GM12878 (cell line): ENCODE measurements at regions not wholly inside any gene's neighbourhood (a gene's known extent, or its start where the extent isn't known, plus 50 kb on each side); places are given as distances from the start of the nearest gene placed in this dataset.
A peak's percentile ranks its signal among the peaks of the same experiment; 100 is the strongest.

ENCODE experiments used
- ATAC-seq: fragments of 200-7000 bp; cut with Tn5 transposase; 3 replicates; pipeline ENCODE4 v1.9.1; 2020; ENCODE audit warnings: mild to moderate bottlenecking, moderate library complexity
- BruUV-seq: library from RNA; stranded (reverse); fragments of 400-500 nt; replicated peaks from 2 replicates; lab custom pipeline; 2021; lab: Mats Ljungman, UMichigan
- CTCF ChIA-PET: fragments of 300-600 bp; sonication (Branson Sonifier 250); formaldehyde crosslinking; extraction: SDS; loops from one replicate; lab custom pipeline; 2021; ENCODE audit warnings: inconsistent platforms; lab: Yijun Ruan, JAX
- POLR2A ChIA-PET: fragments of 350-600 bp; formaldehyde crosslinking; extraction: SDS; loops from one replicate; lab custom pipeline; 2021; ENCODE audit warnings: inconsistent platforms; lab: Charles Lee
- RAD21 ChIA-PET: fragments of 300-600 bp; sonication (Branson Sonifier 250); formaldehyde crosslinking; loops from one replicate; lab custom pipeline; 2023; ENCODE audit warnings: antibody characterized with exemption; ENCODE audit not compliant: unreplicated experiment; lab: Charles Lee
- SMC1A ChIA-PET: fragments of 300-600 bp; sonication (Branson Sonifier 250); formaldehyde crosslinking; loops from one replicate; lab custom pipeline; 2023; ENCODE audit not compliant: unreplicated experiment, uncharacterized antibody; lab: Charles Lee
- DNase-seq: peaks from one replicate; pipeline ENCODE4 v3.0.0-alpha.2; 2011; ENCODE audit warnings: low read depth, low spot score
- FAIRE-seq: peaks from 3 replicates; lab custom pipeline; 2011; peaks lifted over from hg19 to GRCh38; lab: Jason Lieb, UNC
- H2AFZ ChIP-seq: 2 replicates; pipeline ENCODE4 v1.6.0; 2011; ENCODE audit warnings: low read depth, low read length, control low read depth; ENCODE audit not compliant: control insufficient read depth
- H3K27ac ChIP-seq: 2 replicates; pipeline ENCODE4 v1.5.1; 2011; ENCODE audit warnings: control low read depth; ENCODE audit not compliant: control insufficient read depth, insufficient read depth
- H3K27me3 ChIP-seq, 2 experiments: replicated peaks in 1 of 2; 2 replicates each; pipeline versions ENCODE4 v1.6.0 to v1.6.1; 2011; ENCODE audit warnings: low read length in 1 of 2; ENCODE audit not compliant: control insufficient read depth in 2 of 2, insufficient read depth in 2 of 2
- H3K36me3 ChIP-seq, 2 experiments: 2 replicates each; pipeline ENCODE4 v1.5.1; 2011; ENCODE audit warnings: low read length in 1 of 2; ENCODE audit not compliant: control insufficient read depth in 2 of 2, insufficient read depth in 2 of 2
- H3K4me1 ChIP-seq: 2 replicates; pipeline ENCODE4 v1.6.1; 2011; ENCODE audit warnings: mild to moderate bottlenecking, low read length, moderate library complexity, mixed read lengths; ENCODE audit not compliant: control insufficient read depth, insufficient read depth
- H3K4me2 ChIP-seq: 2 replicates; pipeline ENCODE4 v1.6.0; 2011; ENCODE audit warnings: control low read depth; ENCODE audit not compliant: control insufficient read depth, insufficient read depth
- H3K4me3 ChIP-seq: fragments of 200-600 bp; sonication (generic); 2 replicates; pipeline ENCODE4 v1.5.1; 2016
- H3K79me2 ChIP-seq: 2 replicates; pipeline ENCODE4 v1.6.0; 2011; ENCODE audit warnings: low read length; ENCODE audit not compliant: control insufficient read depth, insufficient read depth
- H3K9ac ChIP-seq: 2 replicates; pipeline ENCODE4 v1.8.0; 2011; ENCODE audit warnings: low read length, control low read depth, mixed read lengths; ENCODE audit not compliant: control insufficient read depth, insufficient read depth
- H3K9me3 ChIP-seq: replicated peaks from 3 replicates; pipeline ENCODE4 v1.5.1; 2011; ENCODE audit warnings: mild to moderate bottlenecking, low read length; ENCODE audit not compliant: control insufficient read depth, insufficient read depth
- H4K20me1 ChIP-seq: 2 replicates; pipeline ENCODE4 v1.6.0; 2011; ENCODE audit not compliant: control insufficient read depth, insufficient read depth
- ASH2L ChIP-seq: fragments of 300-600, 200-600 bp; sonication (generic); IDR thresholded peaks from 2 replicates; pipeline ENCODE4 v1.6.1; 2017; ENCODE audit warnings: low read depth, mild to moderate bottlenecking, borderline replicate concordance
- ATF7 ChIP-seq: fragments of 450-650 bp; IDR thresholded peaks from 2 replicates; pipeline ENCODE4 v1.6.1; 2016; ENCODE audit warnings: low read depth, mild to moderate bottlenecking
- BRCA1 ChIP-seq: IDR thresholded peaks from 2 replicates; pipeline ENCODE4 v1.6.1; 2011; ENCODE audit warnings: low read depth, low read length, improper control_type of control experiment
- CEBPZ ChIP-seq: fragments of 150-350 bp; IDR thresholded peaks from 2 replicates; pipeline ENCODE4 v1.6.1; 2016; ENCODE audit warnings: low read depth, low read length
- CHD2 ChIP-seq: IDR thresholded peaks from 2 replicates; pipeline ENCODE4 v1.6.1; 2011; ENCODE audit warnings: low read depth, low read length, improper control_type of control experiment, borderline replicate concordance
- GATAD2B ChIP-seq: fragments of 450-650 bp; conservative IDR thresholded peaks from 2 replicates; pipeline ENCODE4 v1.6.1; 2017; ENCODE audit warnings: low read depth, mild to moderate bottlenecking, moderate library complexity
- HCFC1 ChIP-seq: fragments of 150-350 bp; IDR thresholded peaks from 2 replicates; pipeline ENCODE4 v1.6.1; 2014; ENCODE audit warnings: low read length
- JUND ChIP-seq: IDR thresholded peaks from 2 replicates; pipeline ENCODE4 v1.6.1; 2012; ENCODE audit warnings: low read depth, mild to moderate bottlenecking, low read length, improper control_type of control experiment, moderate library complexity
- LARP7 ChIP-seq: fragments of 450-650 bp; IDR thresholded peaks from 2 replicates; pipeline ENCODE4 v1.6.1; 2017; ENCODE audit warnings: mild to moderate bottlenecking
- MEF2B ChIP-seq: fragments of 450-650 bp; IDR thresholded peaks from 2 replicates; pipeline ENCODE4 v1.6.1; 2018; ENCODE audit warnings: mild to moderate bottlenecking, moderate library complexity; ENCODE audit not compliant: partially characterized antibody, poor library complexity, severe bottlenecking
- NBN ChIP-seq: fragments of 450-650 bp; IDR thresholded peaks from 2 replicates; pipeline ENCODE4 v1.6.1; 2016
- NFYB ChIP-seq: IDR thresholded peaks from 2 replicates; pipeline ENCODE4 v1.6.1; 2011; ENCODE audit warnings: low read depth, mild to moderate bottlenecking, low read length, improper control_type of control experiment, moderate library complexity; ENCODE audit not compliant: insufficient read depth
- NRF1 ChIP-seq: conservative IDR thresholded peaks from 2 replicates; pipeline ENCODE4 v1.6.1; 2011; ENCODE audit warnings: mild to moderate bottlenecking, low read depth, low read length, improper control_type of control experiment
- PML ChIP-seq: IDR thresholded peaks from 2 replicates; pipeline ENCODE4 v1.6.1; 2012; ENCODE audit warnings: low read length, inconsistent platforms
- RAD21 ChIP-seq: IDR thresholded peaks from 2 replicates; pipeline ENCODE4 v1.6.1; 2011; ENCODE audit warnings: mild to moderate bottlenecking, low read depth, low read length, moderate library complexity; ENCODE audit not compliant: insufficient read depth
- SP1 ChIP-seq: IDR thresholded peaks from one replicate; pipeline ENCODE4 v1.6.1; 2011; ENCODE audit warnings: low read depth, low read length
- SREBF1 ChIP-seq: IDR thresholded peaks from 2 replicates; pipeline ENCODE4 v1.6.1; 2012; ENCODE audit warnings: mild to moderate bottlenecking, low read length
- WRNIP1 ChIP-seq: IDR thresholded peaks from 2 replicates; pipeline ENCODE4 v1.6.1; 2011; ENCODE audit warnings: low read depth, low read length, improper control_type of control experiment, borderline replicate concordance
- YBX1 ChIP-seq: fragments of 450-650 bp; IDR thresholded peaks from 2 replicates; pipeline ENCODE4 v1.6.1; 2016; ENCODE audit warnings: antibody characterized with exemption
- ZNF24 ChIP-seq: fragments of 450-650 bp; IDR thresholded peaks from 2 replicates; pipeline ENCODE4 v1.6.1; 2017; ENCODE audit warnings: antibody characterized with exemption, mild to moderate bottlenecking
- ZNF622 ChIP-seq: fragments of 450-650 bp; IDR thresholded peaks from 2 replicates; pipeline ENCODE4 v1.6.1; 2017; ENCODE audit warnings: mild to moderate bottlenecking, inconsistent platforms
- WGBS: methylation state at CpG from one replicate; pipeline ENCODE4 v1.1.6; 2016; ENCODE audit warnings: low lambda C conversion rate; ENCODE audit not compliant: insufficient replicate concordance, insufficient coverage; ENCODE audit errors: missing lambda C conversion rate; 5-methylcytosine and 5-hydroxymethylcytosine counted together
- in situ Hi-C: fragments of 300-500 bp; cut with MboI; formaldehyde crosslinking; loops from 9 replicates; pipeline ENCODE4 v1.14.3; 2018; ENCODE audit warnings: mixed read lengths
- intact Hi-C: fragments of 100-400 bp; cut with micrococcal nuclease; formaldehyde crosslinking; loops from one replicate; pipeline ENCODE4 v1.14.2; 2022; ENCODE audit not compliant: unreplicated experiment

- Histone ChIP-seq H3K27ac (peak overlapping the region; percentile 80), H3K4me3 (peak overlapping the region; percentile 4; the same call in 1 of the 2 replicates), H3K27me3 (no peaks in the 10 kb centered on the region), H2AFZ (peak overlapping the region; percentile 66), H3K36me3 (no peaks in the 10 kb centered on the region), H3K4me1 (peaks cover 8% of the 10 kb centered on the region), H3K9ac (peak overlapping the region; percentile 42; the same call in 1 of the 2 replicates), H3K9me3 (peaks cover 3% of the 10 kb centered on the region; the same call in 1 of the 3 replicates), H3K4me2 (peak overlapping the region; percentile 52), H3K79me2 (no peaks in the 10 kb centered on the region), H4K20me1 (no peaks in the 10 kb centered on the region)
- RAD21 ChIA-PET: interaction anchor here (0.7 to 1.3 kb wide), 9 partner anchors 65 to 285 kb away, joined by 3 to 6 read pairs (median 3); partner anchors contain the start of gene CDK6
- TSS peak; percentile 91 for BruUV-seq
- in situ Hi-C loops: no loop called here
- SMC1A ChIA-PET: interaction anchor here (0.8 to 2.1 kb wide), 12 partner anchors 19 to 657 kb away, joined by 3 to 10 read pairs (median 3); partner anchors contain the start of gene CDK6
- POLR2A ChIA-PET: interaction anchor here (1.3 to 2.6 kb wide), 3 partner anchors 68 to 273 kb away, joined by 4 to 9 read pairs (median 6); partner anchors contain the start of gene CDK6
- DNase-seq: peak; percentile 84
- CTCF ChIA-PET: interaction anchor here (0.6 to 1.0 kb wide), 2 partner anchors 273 to 741 kb away, joined by 3 read pairs; no protein-coding TSS in a partner anchor
- intact Hi-C loops: loop anchor here (1.0 to 5.0 kb wide), 4 partner anchors 62 to 283 kb away; partner anchors contain the start of gene CDK6
- ATAC-seq: peak; percentile 99
- peak; percentile 94 for FAIRE-seq
- WGBS: 7% methylated on average over 7 of the region's 7 CpGs
- TF ChIP-seq HCFC1: no peak
- 0 out of 2 replicates have a peak, but pooled peaks have one; percentile 28 for TF ChIP-seq ASH2L
- no peak for TF ChIP-seq YBX1
- TF ChIP-seq PML: no peak
- TF ChIP-seq NBN: peak; percentile 70
- no peak for TF ChIP-seq NRF1
- no peak; the same call in 1 of the 2 replicates for TF ChIP-seq GATAD2B
- TF ChIP-seq CEBPZ: no peak
- peak; percentile 80 for TF ChIP-seq ATF7
- TF ChIP-seq NFYB: no peak
- TF ChIP-seq WRNIP1: 0 out of 2 replicates have a peak, but pooled peaks have one; percentile 44
- no peak for TF ChIP-seq BRCA1
- TF ChIP-seq MEF2B: peak; percentile 72
- TF ChIP-seq SP1: peak; percentile 59
- TF ChIP-seq SREBF1: no peak; the same call in 1 of the 2 replicates
- TF ChIP-seq ZNF24: peak; percentile 38; the same call in 1 of the 2 replicates
- 0 out of 2 replicates have a peak, but pooled peaks have one; percentile 47 for TF ChIP-seq CHD2
- TF ChIP-seq JUND: peak; percentile 78
- TF ChIP-seq ZNF622: no peak
- no peak for TF ChIP-seq RAD21
- no peak for TF ChIP-seq LARP7
Measured at GRCh38 chr7:92904244-92905131, 68.1 kb upstream of the CDK6 start.
